GM21526 (cell line): ENCODE measurements at regions not wholly inside any gene's neighbourhood (a gene's known extent, or its start where the extent isn't known, plus 50 kb on each side); places are given as distances from the start of the nearest gene placed in this dataset.
"Not testable (repeated sequence)": the region's sequence is repeated elsewhere in the genome, so short reads cannot be mapped to it uniquely, and the experiment has no call there.

ENCODE experiments used
- ATAC-seq: cut with Tn5 transposase; IDR thresholded peaks from one replicate; pipeline ENCODE4 v1.9.1; 2021; ENCODE audit warnings: moderate library complexity; ENCODE audit not compliant: unreplicated experiment, low FRiP score

DNA sequence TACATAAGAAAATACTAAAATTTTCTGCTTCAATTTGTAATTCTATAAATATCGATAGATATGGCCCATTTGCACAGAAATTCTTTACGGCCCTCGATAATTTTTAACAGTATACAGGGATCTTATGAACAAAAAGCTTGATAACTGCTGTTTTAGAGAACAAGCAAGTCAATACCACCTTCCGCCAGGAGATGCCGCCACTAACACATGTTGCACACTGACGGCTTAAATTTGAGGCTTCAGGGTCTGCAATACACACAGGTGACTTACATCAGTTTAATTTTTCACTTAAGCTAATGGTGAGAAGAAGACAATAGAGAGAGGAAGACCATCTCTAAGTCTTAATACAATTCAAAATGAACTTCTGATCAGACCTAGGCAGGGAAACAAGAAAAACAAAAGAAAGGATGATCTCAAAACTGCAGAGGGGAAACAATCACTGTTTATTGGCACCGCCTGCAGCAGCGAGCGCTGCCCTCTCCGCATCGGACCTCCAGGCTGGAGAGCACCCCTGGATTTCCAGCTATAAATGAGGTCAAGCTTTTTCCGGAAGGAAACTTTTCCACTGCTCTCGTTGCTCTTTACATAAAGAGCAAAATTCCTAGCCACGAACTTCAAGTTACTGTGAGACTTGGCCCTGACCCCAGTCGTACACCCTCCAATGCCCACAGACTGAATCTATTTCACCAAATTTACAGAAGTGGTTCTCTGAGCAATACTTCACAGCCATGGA, 53.9 kb downstream of the OTOR start:
- peak; percentile 85 for ATAC-seq

DNA sequence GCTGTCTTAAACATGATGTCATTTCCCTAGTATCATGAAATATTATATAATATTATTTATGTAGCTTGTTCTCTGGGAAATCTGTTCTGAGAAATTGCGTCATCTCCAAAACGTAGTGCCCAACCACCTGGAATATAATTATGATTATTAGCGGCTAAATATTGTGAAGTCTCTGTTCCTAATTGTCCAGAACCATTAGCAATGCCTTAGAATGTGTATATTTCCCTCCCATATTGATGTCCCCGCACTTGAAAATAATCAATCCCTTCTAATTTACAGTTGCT, 54.4 kb downstream of the OTOR start:
- ATAC-seq, result no peak

DNA sequence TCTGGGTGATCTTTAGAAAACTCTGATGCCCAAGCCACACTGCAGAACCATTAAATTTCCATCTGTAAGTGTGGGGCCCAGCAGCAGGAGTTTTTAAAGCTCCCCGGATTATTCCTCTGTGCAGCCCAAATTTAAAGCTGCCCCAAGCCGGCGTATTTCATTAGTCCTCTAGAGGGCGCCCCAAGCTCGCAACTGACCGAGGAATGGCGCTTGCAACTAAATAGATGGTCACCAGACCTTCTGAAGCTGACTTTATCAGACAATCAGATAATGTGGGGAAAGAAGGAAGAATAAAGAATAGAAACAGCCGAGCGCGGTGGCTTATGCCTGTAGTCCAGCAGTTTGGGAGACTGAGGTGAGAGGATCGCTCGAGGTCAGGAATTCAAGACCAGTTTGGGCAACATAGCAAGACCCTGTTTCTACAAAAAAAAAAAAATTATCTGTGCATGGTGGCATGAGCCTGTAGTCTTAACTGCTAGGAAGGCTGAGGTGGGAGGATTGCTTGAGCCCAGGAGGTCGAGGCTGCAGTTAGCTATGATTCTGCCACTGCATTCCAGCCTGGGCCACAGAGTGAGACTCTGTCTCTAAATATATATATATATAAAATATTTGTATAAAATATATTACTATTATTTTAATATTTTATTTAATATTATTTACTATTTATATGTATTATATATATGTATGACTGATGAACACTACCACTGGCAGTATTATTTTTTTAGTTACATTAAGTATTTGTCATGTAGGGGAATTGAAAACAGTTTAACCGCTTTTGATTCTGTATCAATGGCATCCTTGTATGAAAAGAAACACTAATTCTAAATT, 56.0 kb downstream of the OTOR start:
- ATAC-seq, result no peak

DNA sequence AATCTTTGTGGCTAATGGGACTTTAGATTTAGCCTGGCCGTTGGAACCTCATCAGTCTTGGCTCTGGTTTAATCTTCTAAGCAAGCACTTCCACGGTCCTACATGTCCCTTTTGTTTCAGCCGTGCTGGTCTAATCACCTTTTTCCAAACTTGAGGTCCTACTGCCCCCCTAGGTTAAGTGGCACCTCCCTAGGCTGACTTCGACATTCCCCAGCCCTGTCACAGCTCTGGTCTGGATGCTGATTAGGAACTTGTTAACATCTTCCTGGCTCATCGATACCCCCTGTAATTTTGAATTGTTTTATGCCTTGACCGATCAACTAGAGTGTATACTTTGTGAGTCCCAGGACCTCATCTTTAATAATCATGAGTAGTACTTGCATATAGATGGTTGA, 56.6 kb downstream of the OTOR start:
- no peak for ATAC-seq

DNA sequence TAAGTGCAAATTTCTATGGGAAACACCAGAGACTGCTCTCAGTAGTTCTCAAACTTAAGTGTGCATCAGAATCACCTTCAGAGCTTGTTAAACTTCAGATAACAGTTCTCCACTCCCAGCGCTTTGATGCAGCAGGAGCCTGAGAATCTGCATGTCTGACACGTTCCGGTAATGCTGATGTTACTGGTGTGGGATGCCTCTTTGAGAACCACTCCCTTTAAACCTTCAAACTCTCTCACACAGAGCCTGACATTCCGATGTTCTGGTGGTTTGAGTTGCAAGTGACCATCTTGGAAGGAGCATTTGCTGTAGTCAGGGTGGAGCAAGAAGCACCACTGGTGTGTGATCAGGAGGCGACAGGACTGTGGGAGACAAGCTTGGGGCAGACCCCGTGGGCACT, 57.9 kb downstream of the OTOR start:
- ATAC-seq, result no peak

DNA sequence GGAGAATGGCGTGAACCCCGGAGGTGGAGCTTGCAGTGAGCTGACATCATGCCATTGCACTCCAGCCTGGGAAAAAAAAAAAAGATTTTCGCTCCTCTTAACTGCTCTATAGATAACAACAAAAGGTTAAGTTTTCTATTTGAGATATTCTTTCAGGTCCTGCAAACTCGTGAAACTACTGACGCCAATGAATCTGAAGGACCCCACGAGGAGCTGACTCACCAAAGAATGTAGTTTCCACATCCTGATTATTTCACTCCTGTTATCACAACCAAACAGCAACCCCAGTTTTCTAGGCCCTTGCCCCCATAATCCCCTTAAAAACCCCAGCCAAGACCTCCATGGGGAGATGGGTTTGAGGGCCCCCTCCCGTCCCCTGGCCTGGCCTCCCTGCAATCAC, 58.7 kb downstream of the OTOR start:
- no peak for ATAC-seq

DNA sequence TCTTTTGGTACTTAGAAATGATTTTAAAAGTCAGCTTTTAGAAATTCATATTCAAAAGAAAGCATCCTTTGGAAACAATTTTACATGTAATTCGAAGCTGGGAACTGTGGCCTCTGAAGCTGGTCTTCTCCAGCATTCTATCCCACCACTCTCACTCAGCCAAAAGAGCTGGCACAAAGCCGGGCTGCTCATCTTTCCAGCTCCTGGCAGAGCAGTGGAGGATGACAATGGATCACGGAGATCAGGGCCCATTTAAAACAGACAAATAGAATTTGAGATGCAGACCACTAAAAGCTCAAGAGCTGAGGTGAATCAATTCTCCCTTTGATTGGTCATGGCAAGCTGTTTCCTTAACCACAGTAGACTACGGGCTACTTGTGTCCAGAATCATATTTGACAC, 60.6 kb downstream of the OTOR start:
- ATAC-seq, result no peak

DNA sequence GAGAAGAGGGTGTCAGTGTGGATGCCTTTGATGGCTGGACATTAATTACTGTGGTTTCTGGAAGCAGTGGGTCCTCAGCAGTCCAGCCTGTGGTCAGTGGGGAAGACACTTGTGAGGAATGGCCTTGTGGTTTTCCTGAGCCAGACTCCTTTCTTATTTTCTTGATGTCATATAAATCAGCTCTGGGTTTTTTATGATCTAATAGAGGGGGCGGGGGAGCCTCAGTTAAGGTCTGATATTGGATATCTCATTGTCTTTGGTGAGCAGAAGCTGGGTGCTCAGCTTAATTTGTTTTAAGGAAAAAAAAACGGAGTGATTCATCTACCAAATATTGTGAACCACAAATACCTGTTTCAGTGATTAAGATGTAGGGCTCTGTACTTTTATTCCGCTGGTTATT, 62.1 kb downstream of the OTOR start:
- ATAC-seq, result no peak

DNA sequence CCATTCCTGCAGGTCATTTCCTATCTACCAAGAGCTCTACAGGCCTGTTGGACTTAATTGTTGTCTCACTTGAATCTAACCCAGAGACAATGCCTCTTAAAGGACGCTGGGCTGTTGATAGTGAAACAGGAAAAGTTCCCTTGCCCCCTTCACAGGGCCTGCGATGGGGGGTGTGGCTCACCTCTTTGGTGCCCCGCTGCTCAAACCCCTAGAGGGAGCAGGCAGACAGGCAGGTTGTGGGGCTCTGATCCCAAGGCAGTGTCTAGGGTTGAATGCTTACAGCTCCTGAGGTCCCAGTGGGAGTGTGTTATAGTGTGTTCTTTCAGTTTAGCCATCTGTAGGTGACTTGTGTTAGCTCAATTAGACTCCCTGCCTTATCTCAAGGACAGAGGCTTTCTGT, 68.0 kb downstream of the OTOR start:
- ATAC-seq, result no peak

DNA sequence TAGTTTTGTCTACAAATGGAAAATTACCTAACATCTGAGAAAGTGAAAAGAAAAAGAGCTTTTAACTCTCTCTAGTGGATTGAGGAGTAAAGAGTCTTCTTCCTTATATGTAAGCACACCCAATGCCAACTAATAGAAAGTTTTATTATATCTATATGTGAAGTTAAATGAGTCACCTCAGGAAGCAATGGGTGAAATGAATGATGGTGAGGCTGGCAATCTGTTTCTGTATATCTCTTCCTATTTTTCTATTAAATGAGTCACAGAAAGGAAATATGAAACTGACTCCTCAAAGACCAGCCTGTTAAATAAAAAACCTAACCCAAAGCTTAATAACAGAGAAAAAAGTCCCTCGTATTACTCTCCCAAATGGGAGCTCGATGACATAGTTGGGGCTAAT, 71.3 kb downstream of the OTOR start:
- no peak for ATAC-seq

DNA sequence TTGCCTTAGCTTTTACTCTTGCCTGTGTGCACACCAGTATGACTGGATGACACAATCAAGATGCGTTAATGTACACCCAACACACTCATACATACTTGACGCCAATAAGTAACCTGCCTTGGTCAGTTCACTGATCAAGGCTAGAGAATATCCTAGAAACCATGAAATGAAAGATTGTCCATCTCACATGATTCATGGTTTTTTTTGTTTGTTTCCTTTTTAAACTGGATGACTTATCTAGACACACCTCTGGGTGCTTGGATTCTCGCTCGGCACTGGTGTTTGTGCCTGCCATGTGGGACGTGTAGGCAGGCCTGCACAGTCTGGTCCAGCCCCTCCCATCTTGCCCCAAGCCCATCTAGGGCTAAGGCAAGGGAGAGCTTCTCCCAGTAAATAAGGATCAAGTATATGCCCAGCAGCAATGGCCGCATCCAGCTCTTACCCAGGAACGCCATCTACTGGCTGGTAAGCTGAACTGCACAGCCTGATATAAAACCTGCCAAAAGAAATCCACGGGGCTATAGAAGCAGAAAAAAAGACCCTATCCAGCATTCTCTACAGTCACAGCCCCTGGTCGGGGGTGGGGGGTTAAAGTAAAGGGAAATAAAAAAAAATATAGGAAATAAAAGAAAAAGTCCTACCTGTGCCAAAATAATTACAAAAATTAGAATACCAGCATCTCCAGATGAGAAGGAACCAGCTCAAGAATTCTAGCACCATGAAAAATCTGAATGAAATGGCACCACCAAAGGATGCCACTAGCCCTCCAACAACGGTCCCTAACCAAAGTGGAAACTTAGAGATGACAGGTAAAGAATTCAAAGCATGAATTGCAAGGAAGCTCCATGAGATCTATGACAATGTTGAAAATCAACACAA, 73.3 kb downstream of the OTOR start:
- peak; percentile 93 for ATAC-seq

DNA sequence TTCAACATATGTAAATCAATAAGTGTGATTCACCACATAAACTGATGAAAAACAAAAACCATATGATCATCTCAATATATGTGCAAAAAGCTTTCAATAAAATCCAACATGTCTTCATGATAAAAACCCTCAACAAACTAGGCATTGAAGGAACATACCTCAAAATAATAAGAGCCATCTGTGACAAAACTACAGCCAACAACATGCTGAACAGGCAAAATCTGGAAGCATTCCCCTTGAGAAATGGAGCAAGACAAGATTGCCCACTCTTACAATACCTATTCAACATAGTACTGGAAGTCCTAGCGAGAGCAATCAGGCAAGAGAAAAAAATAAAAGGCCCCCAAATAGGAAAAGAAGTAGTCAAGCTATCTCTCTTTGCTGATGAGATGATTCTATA, 76.5 kb downstream of the OTOR start:
- no peak for ATAC-seq

DNA sequence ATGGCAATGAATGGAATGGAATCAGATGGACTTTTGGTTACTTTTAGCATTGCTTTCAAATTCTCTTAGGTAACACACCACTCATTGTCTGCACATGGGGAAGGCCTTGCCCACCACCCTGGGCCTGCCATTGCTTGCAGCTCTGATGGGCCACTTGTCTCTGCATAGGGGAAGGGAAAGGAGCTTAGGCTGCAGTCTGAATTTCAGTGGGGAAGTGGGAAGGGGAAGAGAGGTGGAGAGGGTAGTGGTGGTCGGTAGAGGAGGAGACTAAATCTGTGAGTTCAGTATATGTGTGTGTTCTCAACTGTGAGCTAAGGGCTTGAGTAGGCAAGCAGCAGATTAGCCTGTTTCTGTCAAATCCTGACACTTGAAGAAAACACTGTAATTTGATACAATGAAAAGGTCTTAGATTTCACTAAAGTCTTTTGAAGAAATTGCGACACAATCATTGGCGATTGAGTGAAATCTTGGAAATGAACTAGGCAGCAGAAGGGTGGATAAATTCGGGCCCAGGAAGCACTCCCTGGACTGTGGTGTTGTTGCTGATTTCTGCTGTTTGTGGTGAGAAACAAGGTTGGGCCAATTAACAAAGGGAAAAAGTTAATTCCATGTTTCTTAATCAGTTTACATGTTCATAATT, 80.6 kb downstream of the OTOR start:
- ATAC-seq, result no peak

DNA sequence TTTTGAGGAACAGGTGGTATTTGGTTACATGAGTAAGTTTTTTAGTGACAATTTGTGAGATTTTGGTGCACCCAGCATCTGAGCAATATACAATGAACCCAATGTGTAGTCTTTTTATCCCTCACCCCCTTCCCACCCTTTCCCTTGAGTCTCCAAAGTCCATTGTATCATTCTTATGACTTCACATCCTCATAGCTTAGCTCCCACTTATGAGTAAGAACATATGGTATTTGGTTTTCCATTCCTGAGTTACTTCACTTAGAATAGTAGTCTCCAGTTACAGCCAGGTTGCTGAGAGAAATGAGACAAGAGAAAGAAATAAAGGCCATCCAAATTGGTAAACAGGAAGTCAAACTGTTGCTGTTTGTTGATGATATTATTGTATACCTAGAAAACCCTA, 87.5 kb downstream of the OTOR start:
- not testable (repeated sequence) for ATAC-seq

DNA sequence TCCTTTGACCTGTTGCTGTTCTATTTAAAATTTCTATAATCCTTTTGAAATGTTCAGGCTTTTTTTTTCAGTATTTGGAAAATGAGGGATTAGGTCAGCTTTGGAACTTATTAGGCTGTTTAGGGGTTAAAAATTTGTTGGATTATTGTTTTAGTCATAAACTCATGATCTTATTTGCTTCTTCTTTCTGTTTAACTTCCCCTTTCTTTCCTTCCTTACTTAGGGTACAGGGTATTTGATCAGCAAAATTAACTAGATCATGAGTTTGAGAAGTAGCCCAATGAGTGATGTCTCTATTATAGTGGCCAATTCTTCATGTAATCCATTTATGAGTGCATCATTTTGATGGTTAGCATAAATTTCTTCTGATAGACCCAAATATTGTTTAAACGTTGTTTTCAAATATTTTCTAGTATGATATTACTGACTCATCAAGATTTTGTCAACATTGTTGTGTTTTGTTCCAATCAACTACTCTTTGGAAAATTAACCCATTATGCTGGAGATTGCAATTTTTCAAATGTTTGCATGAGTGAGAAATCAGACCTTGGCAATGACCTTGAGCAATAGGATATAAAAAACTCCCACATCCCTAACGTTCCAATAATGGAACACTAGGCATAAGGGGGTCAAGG, 94.4 kb downstream of the OTOR start:
- ATAC-seq, result no peak

DNA sequence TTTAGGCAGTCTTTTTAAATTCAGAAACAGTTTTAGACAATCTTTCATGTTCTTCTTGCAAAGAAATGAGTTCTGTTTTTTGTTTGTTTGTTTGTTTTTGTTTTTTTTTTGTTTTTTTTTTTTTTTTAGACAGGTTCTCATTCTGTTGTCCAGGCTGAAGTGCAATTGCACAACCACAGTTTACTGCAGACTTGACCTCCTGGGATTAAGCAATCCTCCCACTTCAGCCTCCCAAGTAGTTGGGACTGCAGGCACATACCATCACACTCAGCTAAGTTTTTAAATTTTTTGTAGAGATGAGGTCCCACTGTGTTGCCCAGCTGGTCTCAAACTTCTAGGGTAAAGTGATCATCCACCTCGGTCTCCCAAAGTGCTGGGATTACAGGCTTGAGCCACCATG, 96.2 kb downstream of the OTOR start:
- ATAC-seq, result no peak

DNA sequence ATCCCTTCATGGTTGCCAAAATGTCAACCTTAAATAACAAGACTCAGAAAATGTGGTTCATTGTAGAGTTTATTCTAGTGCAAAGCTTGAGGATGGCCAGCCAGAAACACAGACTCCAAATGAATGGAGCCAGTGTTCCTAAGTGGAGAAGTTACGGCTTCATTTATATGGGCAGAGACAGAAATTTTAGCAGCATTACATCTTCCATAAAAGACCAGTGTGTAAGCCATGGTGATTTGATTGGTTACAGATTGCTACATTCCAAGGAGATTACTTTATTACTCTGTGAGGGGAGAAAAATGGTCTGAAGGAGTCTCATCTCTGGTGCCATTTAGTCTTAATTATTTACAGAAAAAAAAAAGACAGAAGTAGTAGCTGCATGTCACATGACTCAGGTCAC, 97.8 kb downstream of the OTOR start:
- no peak for ATAC-seq

DNA sequence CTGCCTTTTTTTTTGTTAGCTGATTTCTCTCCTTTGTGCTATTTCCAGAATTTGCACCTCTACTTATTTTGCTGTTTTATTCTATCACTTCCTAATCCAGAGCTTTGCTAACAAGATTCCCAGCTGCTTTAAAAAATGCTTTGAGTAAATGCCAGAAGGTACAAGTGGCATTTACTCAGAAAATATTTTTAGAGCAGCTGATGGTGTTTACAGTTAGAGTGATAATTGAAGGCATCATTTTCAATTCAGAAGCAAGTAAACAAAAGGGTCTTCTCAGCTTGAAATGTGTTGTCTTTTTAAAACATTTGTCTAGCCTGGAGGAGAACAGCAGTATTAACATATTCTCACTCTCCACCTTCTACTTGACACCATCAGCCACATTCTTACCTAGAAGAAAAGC, 99.9 kb downstream of the OTOR start:
- ATAC-seq, result no peak

DNA sequence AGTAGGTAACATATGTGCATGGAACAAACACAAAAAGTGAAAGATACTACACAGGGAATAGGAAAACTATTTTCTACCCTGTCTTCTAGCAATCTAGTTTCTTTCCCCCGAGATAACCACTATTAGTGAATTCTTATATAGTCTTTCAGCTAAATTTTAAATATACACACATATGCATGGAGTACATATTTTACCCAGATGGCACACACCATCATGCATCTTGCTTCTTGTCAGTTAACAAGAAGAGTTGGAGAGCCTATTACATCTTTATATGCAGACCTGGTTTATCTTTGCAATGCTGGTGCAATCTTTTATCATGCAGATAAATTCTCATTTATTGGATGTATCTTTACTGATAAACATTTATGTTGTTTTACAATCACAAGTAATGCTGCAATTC, 100.4 kb downstream of the OTOR start:
- no peak for ATAC-seq

DNA sequence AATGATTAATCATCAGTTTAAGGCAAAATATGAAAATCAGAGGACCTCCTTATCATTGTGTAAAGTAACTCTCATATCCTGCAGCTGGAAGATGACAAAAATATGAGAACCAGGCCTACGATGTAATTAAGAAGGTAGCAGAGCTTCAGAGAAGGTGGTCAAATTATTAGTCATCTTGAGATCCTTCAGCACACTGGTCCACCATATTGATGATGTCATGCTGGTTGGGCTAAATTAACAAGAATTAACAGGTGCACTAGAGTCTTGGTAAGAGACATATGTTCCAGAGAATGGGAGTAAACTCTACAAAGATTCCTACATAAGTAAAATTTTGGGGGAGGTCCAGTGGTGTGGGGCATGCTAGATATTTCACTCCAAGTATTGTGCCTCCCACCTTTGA, 112.8 kb downstream of the OTOR start:
- no peak for ATAC-seq

DNA sequence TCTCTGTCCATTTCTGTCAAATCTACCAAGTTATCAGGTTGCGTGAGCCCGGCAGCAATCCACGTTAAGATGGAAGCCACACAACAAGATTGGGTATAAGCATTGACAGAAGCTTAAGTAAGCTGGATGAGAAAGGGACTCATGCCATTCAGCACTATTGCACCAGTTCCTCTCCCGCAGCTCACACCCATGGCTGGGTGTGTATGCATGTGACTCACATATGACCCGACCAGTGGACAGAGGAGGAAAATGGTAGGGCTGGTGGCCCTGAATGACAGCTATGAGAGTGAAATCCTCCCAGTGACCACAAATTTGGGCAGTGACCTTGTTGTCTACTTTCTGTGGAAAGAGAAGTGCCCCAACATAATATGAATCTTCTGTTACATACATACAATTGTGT, 113.5 kb downstream of the OTOR start:
- ATAC-seq, result no peak
